Sigmoid colon (tissue), 4 donors: ENCODE measurements at regions not wholly inside any gene's neighbourhood (a gene's known extent, or its start where the extent isn't known, plus 50 kb on each side); places are given as distances from the start of the nearest gene placed in this dataset.

Source experiments
- POLR2A ChIP-seq, 2 donors: fragments of 450-650 bp; IDR thresholded peaks; one replicate each; pipeline ENCODE4 v1.6.1; 2016; ENCODE audit warnings: antibody characterized with exemption in 2 of 2, mild to moderate bottlenecking in 2 of 2, moderate library complexity in 2 of 2
- POLR2AphosphoS5 ChIP-seq, 4 donors: sonication (generic); formaldehyde crosslinking; IDR thresholded peaks; one replicate each; pipeline ENCODE4 v1.6.1; 2017; ENCODE audit warnings: antibody characterized with exemption in 4 of 4
- TF ChIP-seq, protein P1 (sequence below), 4 experiments: fragments of 450-650 bp in 3 of 4; fragments of 200-600 bp in 1 of 4; IDR thresholded peaks; one replicate each; pipeline ENCODE4 v1.5.1; 2016 to 2019; ENCODE audit warnings: antibody characterized with exemption in 4 of 4, mild to moderate bottlenecking in 3 of 4, moderate library complexity in 2 of 4

DNA sequence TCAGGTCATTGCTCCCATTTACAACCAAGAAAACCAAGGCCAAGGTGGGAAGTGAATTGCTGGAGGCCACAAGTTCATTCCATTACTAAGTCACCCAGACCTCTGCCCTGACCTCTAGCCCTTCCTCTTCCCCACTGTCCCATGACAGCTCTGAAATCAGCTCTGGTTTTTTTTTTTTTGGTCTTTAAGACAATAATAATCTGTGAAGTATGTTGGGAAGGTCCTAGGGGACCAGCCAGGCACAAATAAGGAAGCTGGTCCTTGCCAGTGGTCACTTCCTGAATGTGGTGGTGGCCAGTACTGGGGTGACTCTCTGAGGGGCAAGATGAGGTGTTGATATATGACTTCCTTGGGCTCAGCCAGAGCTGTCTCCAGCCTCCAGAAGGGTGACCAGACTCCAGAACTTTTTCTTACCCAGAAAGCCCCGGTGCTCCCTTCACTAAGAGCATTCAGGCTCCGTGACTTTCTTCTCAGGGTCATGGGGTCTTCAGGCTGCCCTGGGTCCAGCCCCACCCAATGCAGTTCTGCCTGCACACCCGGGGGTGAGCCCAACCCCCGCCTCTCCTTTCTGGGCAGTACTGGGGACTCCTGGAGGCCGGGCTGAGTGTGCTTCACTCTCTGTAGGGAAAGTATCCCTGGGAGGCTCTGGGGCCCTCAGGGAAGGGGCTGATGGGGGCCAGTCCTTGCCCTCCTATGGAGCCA, 159.6 kb downstream of the PTPRU start:
- no peak for TF ChIP-seq POLR2AphosphoS5 (IDR thresholded peaks at IDR 0.05)
- TF ChIP-seq, protein P1, sequence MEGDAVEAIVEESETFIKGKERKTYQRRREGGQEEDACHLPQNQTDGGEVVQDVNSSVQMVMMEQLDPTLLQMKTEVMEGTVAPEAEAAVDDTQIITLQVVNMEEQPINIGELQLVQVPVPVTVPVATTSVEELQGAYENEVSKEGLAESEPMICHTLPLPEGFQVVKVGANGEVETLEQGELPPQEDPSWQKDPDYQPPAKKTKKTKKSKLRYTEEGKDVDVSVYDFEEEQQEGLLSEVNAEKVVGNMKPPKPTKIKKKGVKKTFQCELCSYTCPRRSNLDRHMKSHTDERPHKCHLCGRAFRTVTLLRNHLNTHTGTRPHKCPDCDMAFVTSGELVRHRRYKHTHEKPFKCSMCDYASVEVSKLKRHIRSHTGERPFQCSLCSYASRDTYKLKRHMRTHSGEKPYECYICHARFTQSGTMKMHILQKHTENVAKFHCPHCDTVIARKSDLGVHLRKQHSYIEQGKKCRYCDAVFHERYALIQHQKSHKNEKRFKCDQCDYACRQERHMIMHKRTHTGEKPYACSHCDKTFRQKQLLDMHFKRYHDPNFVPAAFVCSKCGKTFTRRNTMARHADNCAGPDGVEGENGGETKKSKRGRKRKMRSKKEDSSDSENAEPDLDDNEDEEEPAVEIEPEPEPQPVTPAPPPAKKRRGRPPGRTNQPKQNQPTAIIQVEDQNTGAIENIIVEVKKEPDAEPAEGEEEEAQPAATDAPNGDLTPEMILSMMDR (IDR thresholded peaks at IDR 0.05) = no peak
- no peak for TF ChIP-seq POLR2A (IDR thresholded peaks at IDR 0.05)
